HG02798 (cell line): ENCODE measurements at regions not wholly inside any gene's neighbourhood (a gene's known extent, or its start where the extent isn't known, plus 50 kb on each side); places are given as distances from the start of the nearest gene placed in this dataset.

Source experiments
- ATAC-seq: cut with Tn5 transposase; IDR thresholded peaks from one replicate; pipeline ENCODE4 v1.9.1; 2021; ENCODE audit warnings: mild to moderate bottlenecking; ENCODE audit not compliant: unreplicated experiment, poor library complexity

DNA sequence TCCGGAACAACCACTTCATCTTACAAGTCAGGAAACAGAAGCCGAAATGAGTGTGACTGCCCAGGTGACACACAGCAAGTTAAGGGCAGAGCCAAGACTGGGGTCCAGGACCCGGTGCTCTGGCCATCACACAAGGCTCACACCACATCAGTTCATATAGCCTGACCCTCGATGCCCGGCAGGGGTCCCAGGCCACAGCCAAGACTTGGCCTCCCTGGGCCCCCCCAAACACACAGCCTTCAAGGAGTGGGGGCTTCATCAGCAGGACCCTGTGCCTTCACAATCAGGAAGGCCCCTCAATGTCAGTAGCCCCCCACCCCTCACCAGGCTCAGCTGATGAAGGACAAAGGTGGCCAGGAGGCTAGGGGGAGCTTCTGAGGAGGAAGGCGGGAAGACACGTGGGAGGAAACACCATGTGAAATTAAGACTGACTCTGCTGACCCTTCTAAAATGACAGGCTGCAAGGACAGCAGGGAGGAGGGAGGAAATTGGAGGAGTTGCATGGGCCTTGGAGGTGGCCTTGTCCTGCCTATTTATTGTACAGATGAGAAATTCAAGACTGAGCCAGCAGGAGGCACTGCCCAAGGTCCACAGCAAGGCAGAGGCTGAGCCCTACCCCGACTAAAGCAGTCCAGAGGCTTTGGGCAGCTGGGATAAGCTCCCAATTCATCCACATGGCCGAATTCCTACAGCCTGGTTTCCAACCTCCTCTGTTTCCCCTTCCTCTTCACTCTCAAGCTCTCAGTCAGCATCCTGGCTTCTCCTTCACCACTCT is 216.1 kb upstream of the ZMIZ1 start:
- no peak for ATAC-seq

DNA sequence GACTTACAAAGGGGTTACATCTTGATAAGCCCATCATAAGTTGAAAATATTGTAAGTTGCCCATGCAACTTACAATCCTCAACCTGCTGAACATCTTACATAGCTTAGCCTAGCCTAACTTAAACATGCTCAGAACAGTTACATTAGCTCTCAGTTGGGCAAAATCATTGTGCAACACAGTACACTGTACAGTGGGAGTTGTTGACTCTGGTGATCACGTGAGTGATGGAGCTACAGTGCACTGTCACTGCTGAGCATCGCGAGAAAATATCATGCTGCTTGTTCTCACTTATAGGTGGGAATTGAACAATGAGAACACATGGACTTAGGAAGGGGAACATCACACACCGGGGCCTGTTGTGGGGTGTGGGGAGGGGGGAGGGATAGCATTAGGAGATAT is 214.9 kb upstream of the ZMIZ1 start:
- no peak for ATAC-seq

DNA sequence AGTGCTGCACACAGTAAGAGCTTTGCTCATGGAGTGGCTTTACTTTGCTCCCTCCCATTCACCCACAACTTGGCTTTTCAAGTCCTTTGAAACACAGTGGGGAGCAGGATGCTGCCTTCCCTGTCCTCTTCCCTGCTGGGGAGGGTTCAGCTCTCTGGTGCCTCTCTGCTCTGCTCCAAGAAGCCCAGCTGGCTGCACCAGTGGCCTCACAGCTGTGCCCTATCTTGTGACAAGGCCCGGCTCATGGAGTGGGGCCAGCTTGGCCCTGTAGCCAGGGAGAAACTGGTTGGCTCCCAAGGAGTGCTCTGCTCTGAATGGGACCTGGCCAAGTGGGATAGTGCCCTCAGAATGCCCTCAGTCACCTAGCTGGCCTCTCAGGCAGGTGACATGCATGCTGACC is 212.3 kb upstream of the ZMIZ1 start:
- ATAC-seq: no peak

DNA sequence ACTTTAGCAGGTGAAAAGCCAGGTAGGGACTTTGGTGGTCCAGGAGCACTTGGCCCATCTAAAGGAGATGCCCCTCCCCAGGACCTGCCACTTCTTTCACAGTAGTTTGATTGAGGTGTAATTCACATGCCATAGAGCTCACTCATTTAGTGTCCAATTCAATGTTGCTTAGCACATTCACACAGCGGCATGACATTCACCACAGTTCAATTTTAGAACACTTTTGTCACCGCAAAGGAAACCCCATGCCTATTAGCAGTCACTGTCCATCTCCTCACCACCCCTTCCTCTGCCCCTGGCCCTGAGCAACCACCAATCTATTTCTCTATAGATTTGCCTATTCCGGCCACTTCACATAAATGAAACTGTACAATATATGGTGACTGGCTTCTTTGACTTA is 211.6 kb upstream of the ZMIZ1 start:
- no peak for ATAC-seq

DNA sequence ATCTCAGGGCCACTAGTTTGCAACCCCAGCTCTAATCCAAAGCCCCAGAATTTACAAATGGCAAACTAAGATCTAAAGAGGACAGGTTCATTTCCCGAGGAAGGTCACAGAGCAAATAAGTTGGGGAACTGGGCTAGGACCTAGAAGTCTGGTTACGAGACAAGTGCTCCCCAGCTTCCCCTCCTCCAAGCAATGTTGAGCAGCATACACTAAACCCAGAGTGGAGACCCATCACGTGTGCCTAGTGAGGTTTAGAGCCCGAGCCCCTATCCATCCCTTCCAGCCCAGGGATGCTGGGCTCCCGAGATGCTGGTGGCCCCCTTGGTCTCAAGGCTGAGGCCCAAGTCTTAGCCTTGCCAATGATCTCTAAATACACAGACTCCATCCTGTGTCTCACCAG is 209.5 kb upstream of the ZMIZ1 start:
- no peak for ATAC-seq

DNA sequence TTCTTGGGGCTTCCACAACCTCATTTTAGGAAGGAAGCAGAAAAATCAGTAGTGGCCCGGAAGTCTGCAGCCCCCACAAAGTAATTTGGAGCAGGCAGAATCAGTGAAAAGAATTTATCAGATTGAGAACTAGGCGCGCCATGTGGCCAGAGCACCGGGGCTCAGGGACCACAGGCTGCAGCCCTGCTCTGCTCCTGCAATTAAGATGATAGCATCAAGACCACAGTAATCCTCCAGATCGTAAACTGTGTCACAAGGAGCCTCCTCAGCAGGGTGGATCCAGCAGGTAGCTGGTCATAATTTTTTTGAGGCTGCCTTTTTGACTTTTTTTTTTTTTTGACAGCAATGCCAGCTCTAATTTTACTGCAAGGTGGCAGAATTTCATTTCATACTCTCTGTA is 209.0 kb upstream of the ZMIZ1 start:
- no peak for ATAC-seq

DNA sequence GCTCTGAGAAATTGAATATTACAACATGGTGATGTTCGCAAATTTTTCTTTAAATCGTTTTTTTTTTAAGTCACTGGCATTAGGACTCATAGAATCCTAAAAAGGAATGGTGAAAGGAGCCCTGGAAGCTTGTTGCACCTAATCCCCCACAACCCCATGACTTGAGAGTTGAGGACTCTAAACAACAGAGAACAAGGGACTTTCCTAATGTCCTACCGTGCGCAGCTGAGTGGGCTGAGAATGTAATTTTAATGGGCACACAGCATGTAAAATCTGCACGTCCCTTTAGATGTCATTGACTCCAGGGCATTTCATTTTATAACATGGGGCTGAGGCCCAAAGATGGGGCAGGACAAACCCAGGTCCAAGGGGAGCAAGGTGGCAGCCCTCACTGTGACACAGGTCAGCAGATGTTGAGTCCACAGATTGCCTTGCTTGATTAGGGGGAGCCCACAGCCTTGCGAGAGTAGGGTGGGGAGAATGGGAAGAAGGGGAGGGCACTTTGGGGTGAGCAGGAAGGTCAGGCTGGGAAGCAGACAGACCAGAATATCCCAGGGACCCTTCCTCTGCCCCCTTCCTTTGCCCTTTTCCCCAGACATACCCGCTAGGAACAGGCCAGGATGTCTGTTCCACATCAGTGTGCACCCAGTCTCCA is 208.4 kb upstream of the ZMIZ1 start:
- no peak for ATAC-seq

DNA sequence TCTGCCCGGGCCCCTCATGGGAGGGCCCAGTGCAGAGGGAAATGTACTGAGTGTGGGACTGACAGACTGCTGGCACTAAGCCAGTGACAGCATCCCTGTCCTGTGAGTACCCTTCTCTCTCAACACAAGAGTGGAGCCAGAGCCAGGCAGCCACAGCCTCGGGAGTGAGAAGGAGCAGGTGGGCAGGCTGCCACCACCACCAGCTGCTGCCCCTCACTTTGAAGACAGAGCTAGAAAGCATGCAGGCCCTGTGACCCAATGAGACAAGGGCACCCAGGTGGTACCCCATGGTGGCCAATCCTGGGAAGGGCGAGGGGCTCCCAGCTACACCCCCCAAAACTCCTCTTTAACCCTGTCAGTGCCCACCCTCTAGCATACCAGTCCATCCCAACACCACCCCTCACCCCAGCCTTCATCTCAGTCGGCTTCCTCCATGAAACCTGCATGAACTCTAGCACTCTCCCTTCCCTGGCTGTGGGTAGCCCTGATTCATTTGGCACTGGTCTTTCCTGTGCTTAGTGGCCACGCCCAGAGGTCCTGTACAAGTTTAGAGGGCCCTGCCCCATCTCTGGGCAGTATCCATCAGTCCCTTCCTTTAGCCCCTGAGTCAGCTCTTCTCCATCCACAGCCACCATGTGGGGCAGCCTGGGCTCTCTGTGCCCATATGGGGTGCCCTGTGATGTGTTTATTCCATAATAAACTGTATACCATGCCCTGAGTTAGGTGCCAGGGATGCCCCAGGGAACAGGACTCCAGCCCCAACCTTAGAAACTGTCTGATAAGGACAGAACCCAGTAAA is 207.0 kb upstream of the ZMIZ1 start:
- no peak for ATAC-seq

DNA sequence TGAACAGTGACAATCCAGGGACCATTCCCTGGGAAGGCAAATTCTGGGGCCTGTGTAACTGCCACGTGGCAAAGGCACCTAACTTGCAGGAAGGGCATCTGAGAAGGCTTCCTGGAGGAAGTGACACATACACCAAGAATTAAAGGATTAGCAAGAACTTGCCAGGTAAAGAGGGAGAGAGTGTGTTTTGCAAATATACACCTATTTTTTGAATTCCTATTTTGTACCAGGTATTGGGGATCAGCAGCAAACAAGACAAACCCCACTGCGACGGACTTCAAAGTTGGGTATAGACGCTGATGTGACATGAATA is 206.5 kb upstream of the ZMIZ1 start:
- ATAC-seq: no peak

DNA sequence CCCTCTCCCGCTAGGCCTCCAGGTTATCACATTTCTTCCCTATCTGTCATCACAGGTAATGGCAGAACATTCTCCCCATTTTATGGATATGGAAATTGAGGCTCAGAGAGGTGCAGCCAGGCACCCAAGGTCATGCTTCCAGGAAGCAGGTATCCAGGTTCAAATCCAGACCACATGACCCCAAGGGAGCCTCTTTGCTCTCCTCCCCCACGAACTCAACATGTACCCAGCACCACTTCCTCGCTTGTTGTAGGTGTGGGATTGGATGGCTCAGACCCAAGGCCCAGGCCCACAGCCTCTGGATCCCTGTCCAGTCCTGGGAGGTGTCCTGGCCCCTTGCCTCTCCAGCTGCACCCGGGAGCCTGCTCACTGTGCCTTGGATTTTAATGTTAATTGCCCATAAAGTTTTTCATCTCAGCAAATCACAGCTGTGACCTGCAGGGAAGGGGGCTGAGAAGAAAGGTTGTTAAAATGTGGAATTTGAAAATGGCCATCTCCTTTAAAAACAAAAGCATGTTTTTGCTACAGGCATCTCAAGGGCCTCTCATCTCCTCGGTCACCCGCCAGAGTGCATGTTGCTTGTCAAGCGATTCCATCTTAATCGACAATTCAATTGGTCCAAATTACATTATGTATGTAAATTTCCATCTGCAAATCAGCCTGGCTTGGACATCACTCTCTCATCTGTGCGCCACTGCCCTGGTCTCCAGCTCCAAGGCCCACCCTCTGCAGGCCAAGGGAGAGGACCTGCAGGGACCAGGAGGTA is 205.4 kb upstream of the ZMIZ1 start:
- ATAC-seq: no peak

- ATAC-seq: no peak
Measured at GRCh38 chr10:78863906-78864239, 204.9 kb upstream of the ZMIZ1 start.

- ATAC-seq: no peak
Measured at GRCh38 chr10:78864761-78865537, 203.8 kb upstream of the ZMIZ1 start.

- no peak for ATAC-seq
Measured at GRCh38 chr10:78865538-78865875, 203.3 kb upstream of the ZMIZ1 start.

GRCh38 chr10:78865931-78866717 is 202.6 kb upstream of the ZMIZ1 start:
- no peak for ATAC-seq

- no peak for ATAC-seq
Measured at GRCh38 chr10:78866731-78867554, 201.8 kb upstream of the ZMIZ1 start.

- ATAC-seq: no peak
Measured at GRCh38 chr10:78867555-78867939, 201.2 kb upstream of the ZMIZ1 start.

- no peak for ATAC-seq
Measured at GRCh38 chr10:78868048-78868447, 200.7 kb upstream of the ZMIZ1 start.

GRCh38 chr10:78868456-78868855 is 200.3 kb upstream of the ZMIZ1 start:
- ATAC-seq: no peak

DNA sequence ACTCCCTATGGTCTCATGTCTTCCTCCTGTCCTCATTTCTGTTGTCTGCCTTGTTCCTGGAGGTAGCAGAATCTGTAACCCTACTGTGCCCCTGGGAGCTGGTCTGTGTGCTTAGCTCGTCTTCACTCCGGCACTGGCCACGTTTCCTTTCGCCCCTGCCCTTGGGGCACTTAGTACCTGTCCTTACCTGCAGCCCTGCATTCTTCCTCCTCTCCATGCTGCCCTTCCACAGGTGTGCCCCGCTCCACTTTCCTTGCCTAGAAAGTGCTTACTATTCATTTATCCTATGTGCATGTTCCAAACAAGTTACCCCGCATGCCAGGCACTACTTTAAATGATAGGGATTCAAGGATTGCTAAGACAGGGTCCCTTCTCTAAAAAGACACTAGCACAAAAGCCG is 199.9 kb upstream of the ZMIZ1 start:
- ATAC-seq: no peak
